Fibroblast of the aortic adventitia (primary cell): ENCODE measurements at regions not wholly inside any gene's neighbourhood (a gene's known extent, or its start where the extent isn't known, plus 50 kb on each side); places are given as distances from the start of the nearest gene placed in this dataset.
"Not testable (repeated sequence)": the region's sequence is repeated elsewhere in the genome, so short reads cannot be mapped to it uniquely, and the experiment has no call there.

ENCODE experiments used
- DNase-seq: peaks from one replicate; pipeline ENCODE4 v3.0.0-alpha.2; 2010; ENCODE audit warnings: low read depth
- H3K4me3 ChIP-seq: 2 replicates; pipeline ENCODE4 v1.5.1; 2011; ENCODE audit warnings: low read depth, mild to moderate bottlenecking, control low read depth, low read length, moderate library complexity
- CTCF ChIP-seq: IDR thresholded peaks from 2 replicates; pipeline ENCODE4 v1.5.1; 2011; ENCODE audit warnings: mild to moderate bottlenecking, low read length, control low read depth, inconsistent platforms; ENCODE audit not compliant: insufficient read depth

DNA sequence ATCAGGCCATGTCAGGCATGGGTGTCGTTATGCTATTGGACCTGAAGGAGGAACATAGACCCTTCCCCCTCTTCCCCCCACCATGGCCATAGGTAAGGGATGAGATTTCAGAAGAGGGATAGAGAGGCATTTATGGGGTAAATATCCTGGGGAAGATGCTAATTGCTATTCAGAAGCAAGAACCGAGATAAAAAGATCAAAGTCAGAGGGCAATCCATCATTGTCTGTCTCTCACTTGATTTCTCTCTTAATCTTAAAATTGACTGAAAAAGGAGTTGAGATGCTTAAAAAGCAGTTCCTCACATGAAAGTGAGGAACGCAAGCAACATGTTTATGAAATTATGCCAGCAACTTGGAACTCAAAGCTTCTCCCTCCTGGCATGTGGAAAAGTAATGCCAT is 212.0 kb downstream of the RPAP3 start:
- no peak for TF ChIP-seq CTCF

GRCh38 chr12:47491516-47492305 is 214.1 kb downstream of the RPAP3 start:
- H3K4me3 ChIP-seq, result no peak overlapping the region
- no peak for TF ChIP-seq CTCF
- DNase-seq, result no peak

More for the DNA sequence above, 212.0 kb downstream of the RPAP3 start:
- DNase-seq, result no peak
- no peak overlapping the region for H3K4me3 ChIP-seq

DNA sequence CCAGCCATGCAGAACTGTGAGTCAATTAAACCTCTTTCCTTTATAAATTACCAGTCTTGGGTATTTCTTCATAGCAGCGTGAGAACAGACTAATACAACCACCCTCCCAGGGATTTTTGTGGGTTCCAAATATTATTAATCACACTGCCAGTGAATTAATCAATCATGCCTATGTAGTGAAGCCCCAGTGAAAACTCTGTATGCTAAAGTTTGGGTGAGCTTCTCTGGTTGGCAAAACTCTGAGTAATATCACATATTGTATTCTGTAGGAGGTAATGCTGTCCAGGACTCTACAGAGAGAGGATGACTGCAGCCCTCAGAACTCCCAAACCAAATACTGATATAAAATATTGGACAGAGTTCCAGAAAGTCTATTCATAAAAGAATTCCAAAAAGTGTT is 216.9 kb downstream of the RPAP3 start:
- TF ChIP-seq CTCF, result no peak
- DNase-seq, result peak; percentile 66
- no peak overlapping the region for H3K4me3 ChIP-seq

GRCh38 chr12:47481041-47481440 is 224.8 kb downstream of the RPAP3 start:
- DNase-seq, result no peak
- no peak for TF ChIP-seq CTCF
- no peak overlapping the region for H3K4me3 ChIP-seq

GRCh38 chr12:47478426-47478825 is 227.4 kb downstream of the RPAP3 start:
- no peak for TF ChIP-seq CTCF
- DNase-seq, result no peak
- no peak overlapping the region for H3K4me3 ChIP-seq

DNA sequence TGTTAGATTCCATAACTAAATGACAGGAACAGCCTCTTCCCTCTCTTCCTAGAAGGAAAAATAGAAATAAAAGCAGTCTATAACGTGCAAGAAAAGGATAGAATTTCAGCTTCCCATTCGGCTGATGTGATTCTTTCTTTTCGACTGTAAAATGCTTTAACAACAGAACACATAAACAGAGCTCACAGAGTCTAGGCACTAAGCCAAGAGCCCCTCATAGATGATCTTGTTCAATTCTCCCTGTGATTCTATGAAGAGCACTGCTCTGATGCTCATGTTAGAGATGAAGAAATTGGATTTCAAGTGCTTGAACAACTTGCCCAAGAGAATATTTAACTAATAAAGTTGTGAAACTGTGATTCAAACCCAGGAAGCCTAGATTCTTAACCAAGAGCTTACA is 232.7 kb downstream of the RPAP3 start:
- DNase-seq, result no peak

DNA sequence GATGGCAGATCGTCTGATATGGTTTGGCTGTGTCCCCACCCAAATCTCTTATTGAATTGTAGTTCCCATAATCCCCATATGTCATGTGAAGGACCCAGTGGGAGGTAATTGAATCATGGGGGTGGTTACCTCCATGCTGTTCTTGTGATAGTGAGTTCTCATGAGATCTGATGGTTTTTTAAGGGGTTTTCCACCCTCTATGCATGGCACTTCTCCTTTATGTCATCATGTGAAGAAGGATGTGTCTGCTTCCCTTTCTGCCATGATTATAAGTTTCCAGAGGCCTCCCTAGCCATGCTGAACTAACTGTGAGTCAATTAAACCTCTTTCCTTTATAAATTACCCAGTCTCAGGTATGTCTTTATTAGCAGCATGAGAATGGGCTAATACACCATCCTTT is 235.5 kb downstream of the RPAP3 start:
- not testable (repeated sequence) for H3K4me3 ChIP-seq, DNase-seq

More for the DNA sequence above, 232.7 kb downstream of the RPAP3 start:
- H3K4me3 ChIP-seq, result no peak overlapping the region
- no peak for TF ChIP-seq CTCF

GRCh38 chr12:47463918-47464317 is 241.9 kb downstream of the RPAP3 start:
- not testable (repeated sequence) for H3K4me3 ChIP-seq, DNase-seq
